HL-60 (cell line): ENCODE measurements at regions not wholly inside any gene's neighbourhood (a gene's known extent, or its start where the extent isn't known, plus 50 kb on each side); places are given as distances from the start of the nearest gene placed in this dataset.

Experiments used
- CTCF ChIP-seq: IDR thresholded peaks from one replicate; pipeline ENCODE4 v1.5.1; 2011; ENCODE audit warnings: low read length, control low read depth, inconsistent platforms; ENCODE audit not compliant: insufficient read depth
- GABPA ChIP-seq: IDR thresholded peaks from 2 replicates; pipeline ENCODE4 v1.6.1; 2012; ENCODE audit warnings: low read depth
- POLR2AphosphoS5 ChIP-seq: IDR thresholded peaks from 2 replicates; pipeline ENCODE4 v1.6.1; 2012; ENCODE audit warnings: low read depth

- no peak for TF ChIP-seq CTCF
- no peak for TF ChIP-seq POLR2AphosphoS5
- TF ChIP-seq GABPA = no peak
Observed at GRCh38 chr6:26268659-26269402, 96.2 kb upstream of the BTN3A2 start.
